AG08395 (cell line): ENCODE measurements at regions not wholly inside any gene's neighbourhood (a gene's known extent, or its start where the extent isn't known, plus 50 kb on each side); places are given as distances from the start of the nearest gene placed in this dataset.
"Not testable (repeated sequence)": the region's sequence is repeated elsewhere in the genome, so short reads cannot be mapped to it uniquely, and the experiment has no call there.

Source experiments
- DNase-seq: peaks from one replicate; pipeline ENCODE4 v3.0.0; 2012; ENCODE audit warnings: mixed read lengths, low spot score

DNA sequence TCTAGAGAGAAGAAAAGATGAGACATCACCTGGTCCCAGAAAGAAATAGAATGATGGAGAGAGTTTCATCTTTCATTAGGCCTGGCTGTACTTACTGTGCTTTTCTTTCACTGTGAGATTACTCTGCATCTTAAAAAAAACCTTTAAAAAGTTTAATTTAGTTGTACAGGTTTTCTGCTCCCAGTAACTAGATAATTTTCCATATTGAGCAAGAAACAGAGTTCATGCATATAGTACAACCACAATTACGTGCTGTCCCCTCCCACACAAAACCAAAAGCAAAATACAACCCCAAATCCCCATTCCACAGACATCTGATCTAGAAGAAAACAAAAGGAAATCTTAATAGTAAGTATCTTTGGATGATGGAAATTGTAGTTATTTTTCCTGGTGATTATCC is 371.2 kb downstream of the SH2D1A start:
- DNase-seq, result no peak

GRCh38 chrX:124719060-124719459 is 372.7 kb downstream of the SH2D1A start:
- no peak for DNase-seq

- no peak for DNase-seq
Observed at GRCh38 chrX:124720532-124720931, 374.2 kb downstream of the SH2D1A start.

DNA sequence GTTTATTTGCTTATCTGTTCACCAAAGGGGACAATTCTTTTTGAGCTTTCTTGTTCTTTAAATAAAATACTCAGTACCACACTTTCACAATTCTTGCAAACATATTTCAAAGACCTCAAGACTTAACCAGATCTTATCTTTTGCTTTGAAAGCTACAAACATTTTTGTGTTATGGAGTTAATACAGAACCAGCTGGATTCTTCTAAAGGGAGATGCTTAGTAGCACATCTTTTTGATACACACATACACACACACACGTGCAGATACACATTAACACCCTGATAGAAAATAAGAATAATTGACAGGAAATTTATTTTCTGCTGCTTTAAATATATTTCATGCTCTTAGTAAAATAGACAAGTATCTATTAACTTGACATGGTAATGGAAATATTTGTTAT is 379.1 kb downstream of the SH2D1A start:
- no peak for DNase-seq

DNA sequence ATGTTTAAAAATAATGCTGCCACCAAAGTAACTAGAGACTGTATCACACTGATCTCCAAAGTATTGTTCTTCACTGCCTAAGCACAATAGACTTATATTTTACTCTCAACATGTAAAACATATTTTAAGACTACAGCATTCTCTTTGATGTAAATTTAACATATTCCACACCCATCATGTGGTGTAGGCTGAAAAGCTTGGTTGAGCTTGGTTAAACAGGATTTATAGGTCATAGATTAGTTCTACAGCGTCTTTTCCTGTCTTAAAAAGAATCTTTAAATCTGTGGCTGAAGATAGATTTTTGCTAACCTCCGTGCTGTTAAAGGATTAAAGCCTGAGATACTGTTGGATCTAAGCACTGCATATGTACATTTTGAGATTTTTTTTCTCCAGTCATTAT is 379.9 kb downstream of the SH2D1A start:
- DNase-seq, result no peak

DNA sequence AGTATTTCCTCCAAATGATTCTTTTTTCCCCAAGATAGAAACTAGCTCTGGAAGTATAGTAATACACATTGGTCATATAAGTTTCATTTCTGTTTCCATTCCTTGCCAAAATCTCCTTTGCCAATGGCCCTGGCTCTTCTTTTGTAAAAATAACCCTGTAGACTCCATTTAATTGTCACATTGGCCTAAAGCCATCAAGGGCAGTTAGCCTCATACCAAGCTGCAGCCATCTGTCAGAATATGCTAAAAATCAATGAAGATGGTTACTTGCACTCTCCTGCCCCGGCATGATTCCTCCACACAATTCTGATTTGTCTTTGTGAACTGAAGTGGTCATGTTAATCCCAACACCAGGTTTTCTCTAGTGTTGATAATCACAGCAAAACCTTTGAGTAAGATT is 380.5 kb downstream of the SH2D1A start:
- DNase-seq, result no peak

- DNase-seq, result no peak
Observed at GRCh38 chrX:124736553-124737270, 390.3 kb downstream of the SH2D1A start.

GRCh38 chrX:124737771-124738170 is 391.4 kb downstream of the SH2D1A start:
- DNase-seq, result no peak

GRCh38 chrX:124747295-124747694 is 400.9 kb downstream of the SH2D1A start:
- DNase-seq, result no peak

GRCh38 chrX:124764354-124764753 is 418.0 kb downstream of the SH2D1A start:
- no peak for DNase-seq

DNA sequence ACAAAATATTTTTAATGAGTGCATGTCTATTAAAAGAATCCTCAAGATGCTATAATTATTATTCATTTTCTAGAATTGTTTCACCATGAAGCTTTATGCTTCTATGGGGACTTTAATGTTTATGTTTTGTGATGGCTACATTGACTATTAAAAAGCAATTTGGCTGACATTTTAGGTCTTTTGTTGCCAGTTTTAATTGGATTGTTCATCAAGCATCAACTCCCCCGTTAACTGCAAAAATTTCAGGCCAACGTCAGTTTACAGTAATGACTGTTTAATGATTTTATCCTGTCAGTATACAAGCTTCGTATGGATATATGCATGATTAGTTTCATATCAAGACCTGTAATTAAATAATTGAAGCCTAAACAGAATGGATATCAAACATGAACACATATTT is 422.8 kb downstream of the SH2D1A start:
- no peak for DNase-seq

- no peak for DNase-seq
Observed at GRCh38 chrX:124771292-124771691, 424.9 kb downstream of the SH2D1A start.

DNA sequence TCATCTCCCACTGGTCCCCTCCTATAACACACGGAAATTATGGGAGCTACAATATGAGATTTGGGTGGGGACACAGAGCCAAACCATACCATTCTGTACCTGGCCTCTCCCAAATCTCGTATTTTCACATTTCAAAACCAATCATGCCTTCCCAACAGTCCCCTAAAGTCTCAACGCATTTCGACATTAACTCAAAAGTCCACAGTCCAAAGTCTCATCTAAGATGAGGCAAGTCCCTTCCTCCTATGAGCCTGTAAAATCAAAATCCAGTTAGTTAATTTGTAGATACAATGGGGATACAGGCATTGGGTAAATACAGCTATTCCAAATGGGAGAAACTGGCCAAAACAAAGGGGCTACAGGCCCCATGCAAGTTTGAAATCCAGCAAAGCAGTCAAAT is 441.9 kb downstream of the SH2D1A start:
- DNase-seq, result not testable (repeated sequence)

- DNase-seq, result not testable (repeated sequence)
Observed at GRCh38 chrX:124789874-124790273, 443.5 kb downstream of the SH2D1A start.

- DNase-seq, result no peak
Observed at GRCh38 chrX:124791492-124792095, 445.2 kb downstream of the SH2D1A start.

- DNase-seq, result no peak
Observed at GRCh38 chrX:124796989-124797388, 450.6 kb downstream of the SH2D1A start.

GRCh38 chrX:124804962-124805361 is 458.6 kb downstream of the SH2D1A start:
- DNase-seq, result no peak

GRCh38 chrX:124805486-124805885 is 459.1 kb downstream of the SH2D1A start:
- no peak for DNase-seq

DNA sequence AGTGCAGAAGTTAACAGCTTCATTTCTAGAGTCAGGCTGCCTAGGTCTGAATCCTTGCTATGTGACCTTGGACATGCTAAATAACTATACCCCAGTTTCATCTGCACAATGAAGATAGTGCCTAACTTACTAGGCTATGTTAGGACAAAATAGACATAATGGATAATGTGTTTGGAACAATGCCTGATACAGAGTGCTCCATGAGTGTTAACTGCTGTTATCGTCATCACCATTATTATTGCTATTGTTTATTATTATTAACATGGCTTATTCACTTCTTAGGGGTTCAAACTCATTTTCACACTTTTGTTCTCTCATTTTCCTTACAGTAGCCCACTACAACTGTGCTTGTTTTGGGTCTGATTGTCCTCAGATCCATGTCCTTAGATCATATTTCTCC is 467.7 kb downstream of the SH2D1A start:
- DNase-seq, result no peak

DNA sequence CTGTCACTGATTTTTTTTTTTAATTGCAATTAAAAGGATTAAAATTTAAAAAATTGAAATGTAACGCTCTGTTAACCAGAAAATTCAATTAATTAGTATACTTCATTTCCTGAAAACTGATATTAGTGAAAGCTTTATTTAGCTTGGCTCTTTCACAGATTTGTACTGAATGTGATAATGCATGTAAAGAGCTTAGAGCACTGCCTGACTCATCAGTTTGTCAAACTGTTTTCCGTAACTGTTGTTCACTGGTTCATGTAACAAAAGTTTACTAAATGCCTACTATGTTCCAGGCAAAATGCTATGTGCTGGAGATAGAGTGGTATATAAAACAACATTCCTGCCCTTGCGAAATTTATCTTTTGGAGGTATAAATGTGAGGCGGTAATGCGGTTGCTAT is 471.7 kb downstream of the SH2D1A start:
- DNase-seq, result no peak

- DNase-seq, result no peak
Observed at GRCh38 chrX:124818764-124819163, 472.4 kb downstream of the SH2D1A start.

DNA sequence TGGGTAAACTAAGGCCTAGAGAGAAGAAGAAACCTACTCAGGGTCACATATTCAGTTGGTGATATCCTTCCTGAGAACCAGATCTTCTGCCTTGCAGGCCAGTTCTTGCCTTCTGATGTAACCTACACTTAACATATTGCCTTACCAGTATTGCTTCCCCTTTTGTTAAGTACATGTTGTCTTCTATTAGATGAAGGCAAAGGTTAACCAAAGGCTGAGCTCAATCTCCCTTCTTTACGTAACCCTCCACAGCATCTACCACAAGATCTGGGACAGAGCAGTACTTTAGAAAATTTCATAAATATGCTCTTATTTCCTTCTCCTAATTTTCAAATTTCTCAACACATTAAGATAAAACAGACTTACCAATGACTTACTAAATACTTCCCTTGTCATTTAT is 474.4 kb downstream of the SH2D1A start:
- no peak for DNase-seq

- no peak for DNase-seq
Observed at GRCh38 chrX:124827258-124827845, 481.0 kb downstream of the SH2D1A start.

GRCh38 chrX:124829930-124830329 is 483.6 kb downstream of the SH2D1A start:
- DNase-seq, result no peak
